Activated T-helper 2 cell treated with anti-CD3 and anti-CD28 coated beads, Interferon-gamma antibody, Interleukin-2, Interleukin-4, amounts not matched to agents 10 μg/mL and 5 μg/mL and 100 μg/mL, durations not matched to agents 14 hours and 24 hours and 36 hours (primary cell): ENCODE measurements at regions not wholly inside any gene's neighbourhood (a gene's known extent, or its start where the extent isn't known, plus 50 kb on each side); places are given as distances from the start of the nearest gene placed in this dataset.

Source experiments
- DNase-seq: peaks from one replicate; pipeline ENCODE4 v3.0.0; 2021; ENCODE audit warnings: low spot score
- H3K27ac Mint-ChIP-seq: one replicate; pipeline ENCODE4 v1.8.0; 2021; ENCODE audit warnings: mixed read lengths
- H3K27me3 Mint-ChIP-seq: one replicate; pipeline ENCODE4 v1.8.0; 2021; ENCODE audit warnings: low read depth, mixed read lengths
- H3K36me3 Mint-ChIP-seq: one replicate; pipeline ENCODE4 v1.8.0; 2021; ENCODE audit warnings: low read depth, mixed read lengths
- H3K4me1 Mint-ChIP-seq: one replicate; pipeline ENCODE4 v1.8.0; 2021; ENCODE audit warnings: low read depth, mixed read lengths
- H3K4me3 Mint-ChIP-seq: one replicate; pipeline ENCODE4 v1.8.0; 2021; ENCODE audit warnings: low read depth, mild to moderate bottlenecking, moderate library complexity, mixed read lengths
- H3K9me3 Mint-ChIP-seq: one replicate; pipeline ENCODE4 v1.8.0; 2021; ENCODE audit warnings: mixed read lengths
- intact Hi-C: fragments of 100-400 bp; cut with micrococcal nuclease; formaldehyde crosslinking; loops from one replicate; pipeline ENCODE4 v1.15.1; 2023

DNA sequence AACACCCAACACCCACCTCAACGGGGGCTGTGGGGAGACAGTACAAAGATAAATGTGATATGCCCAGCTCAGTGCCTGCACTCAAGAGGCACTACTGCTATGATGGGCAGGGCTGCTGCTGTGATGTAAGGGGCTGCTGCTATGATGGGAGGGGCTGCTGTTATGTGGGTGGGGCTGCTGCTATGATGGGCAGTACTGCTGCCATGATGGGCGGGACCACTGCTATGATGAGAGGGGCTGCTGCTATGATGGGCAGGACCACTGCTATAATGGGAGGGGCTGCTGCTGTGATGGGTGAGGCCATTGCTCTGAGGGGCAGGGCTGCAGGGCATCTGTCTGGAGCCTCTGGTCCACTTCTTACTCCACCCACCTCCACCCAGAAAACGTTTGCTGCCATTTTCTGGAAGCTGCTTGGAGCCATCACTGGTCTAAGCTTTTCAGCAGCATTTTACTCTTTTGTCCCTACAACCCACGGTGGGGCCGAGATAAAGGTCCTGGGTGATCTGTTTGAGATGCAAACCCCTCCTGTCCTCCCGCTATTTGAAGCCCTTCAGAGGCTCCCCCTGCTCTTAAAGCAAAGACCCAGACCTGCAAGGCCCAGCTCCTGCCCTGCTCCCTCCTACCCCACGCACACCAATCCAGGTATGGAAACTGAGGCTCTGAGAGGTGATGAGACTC lies 656.9 kb downstream of the PTPRU start:
- Mint-ChIP-seq H3K27me3 (no peaks in the 10 kb centered on the region), H3K4me1 (no peaks in the 10 kb centered on the region), H3K9me3 (no peaks in the 10 kb centered on the region), H3K4me3 (no peak overlapping the region), H3K36me3 (no peaks in the 10 kb centered on the region), H3K27ac (no peak overlapping the region)
- DNase-seq: no peak
- intact Hi-C loops: no loop called here

DNA sequence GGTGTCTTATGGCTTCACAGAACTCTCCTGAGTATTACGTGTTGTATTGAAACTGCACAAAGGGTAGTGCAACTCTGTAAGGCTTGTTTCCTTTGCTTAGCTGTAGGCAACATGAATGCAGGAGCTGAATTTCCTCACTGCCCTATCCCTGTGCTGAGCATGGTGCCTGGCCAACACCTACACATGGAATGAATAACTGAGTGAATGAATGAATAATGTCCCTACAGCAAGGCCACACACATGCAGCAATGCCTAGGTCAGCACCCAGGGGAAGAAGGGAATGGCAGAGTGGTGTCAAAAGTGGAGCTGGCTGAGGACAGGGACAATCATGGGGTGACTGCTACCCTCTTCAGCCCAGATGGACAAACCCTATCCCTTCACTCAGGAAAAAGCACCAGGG lies 655.9 kb downstream of the PTPRU start:
- Mint-ChIP-seq H3K27me3 (no peaks in the 10 kb centered on the region), H3K36me3 (no peaks in the 10 kb centered on the region), H3K9me3 (no peaks in the 10 kb centered on the region), H3K4me3 (no peak overlapping the region), H3K27ac (no peak overlapping the region), H3K4me1 (no peaks in the 10 kb centered on the region)
- no peak for DNase-seq
- intact Hi-C loops: no loop called here

GRCh38 chr1:29890201-29890959 lies 654.1 kb downstream of the PTPRU start:
- H3K4me3 Mint-ChIP-seq: no peak overlapping the region
- H3K4me1 Mint-ChIP-seq: no peaks in the 10 kb centered on the region
- H3K36me3 Mint-ChIP-seq: no peaks in the 10 kb centered on the region

DNA sequence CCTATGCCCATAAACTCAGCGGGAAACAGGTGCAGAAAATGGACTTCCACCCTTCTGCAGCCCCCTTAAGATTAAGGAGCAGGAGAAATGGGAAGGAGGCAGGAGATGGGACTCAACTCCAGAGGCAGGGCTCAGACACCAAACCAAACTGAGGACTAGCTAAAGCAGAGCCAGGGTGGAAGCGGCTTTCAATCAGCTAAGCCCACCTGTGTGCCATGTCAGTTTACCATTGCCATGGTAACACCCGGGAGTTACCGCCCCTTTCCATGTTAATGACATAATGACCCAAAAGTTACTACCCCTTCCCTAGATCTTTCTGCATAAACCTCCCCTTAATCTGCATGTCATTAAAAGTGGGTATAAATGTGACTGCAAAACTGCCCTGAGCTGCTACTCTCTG lies 653.5 kb downstream of the PTPRU start:
- Mint-ChIP-seq H3K27me3 (no peaks in the 10 kb centered on the region), H3K4me1 (no peaks in the 10 kb centered on the region), H3K36me3 (no peaks in the 10 kb centered on the region), H3K27ac (no peak overlapping the region), H3K9me3 (no peaks in the 10 kb centered on the region), H3K4me3 (no peak overlapping the region)
- intact Hi-C loops: no loop called here
- no peak for DNase-seq

More at GRCh38 chr1:29890201-29890959, 654.1 kb downstream of the PTPRU start:
- no peaks in the 10 kb centered on the region for H3K27me3 Mint-ChIP-seq
- intact Hi-C loops: no loop called here
- DNase-seq: no peak
- no peaks in the 10 kb centered on the region for H3K9me3 Mint-ChIP-seq
- no peak overlapping the region for H3K27ac Mint-ChIP-seq

- no peak for DNase-seq
- Mint-ChIP-seq H3K9me3 (no peaks in the 10 kb centered on the region), H3K27ac (no peak overlapping the region), H3K4me3 (no peak overlapping the region), H3K36me3 (no peaks in the 10 kb centered on the region), H3K4me1 (no peaks in the 10 kb centered on the region), H3K27me3 (no peaks in the 10 kb centered on the region)
- intact Hi-C loops: no loop called here
Measured at GRCh38 chr1:29884740-29885139, 648.4 kb downstream of the PTPRU start.

DNA sequence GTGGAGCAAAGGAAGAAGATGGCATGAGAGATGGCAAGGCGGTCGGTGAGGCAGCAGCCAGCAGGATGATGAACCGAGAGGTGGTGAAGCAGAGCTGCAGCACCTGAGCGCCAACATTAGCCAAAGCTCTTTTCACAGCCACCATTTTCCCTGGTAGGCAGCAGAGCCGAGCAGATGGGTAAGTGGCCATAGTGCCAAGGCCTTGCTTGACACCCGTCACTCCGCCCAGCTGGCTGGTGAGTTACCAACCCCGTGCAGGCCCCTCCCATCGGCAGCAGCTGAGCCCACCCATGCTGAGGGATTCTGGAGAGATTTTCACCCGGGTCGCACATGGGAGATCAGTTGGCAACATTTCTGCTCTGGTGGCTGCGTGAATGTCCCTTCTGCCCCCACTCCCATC lies 647.7 kb downstream of the PTPRU start:
- Mint-ChIP-seq H3K4me3 (no peak overlapping the region), H3K4me1 (no peaks in the 10 kb centered on the region), H3K36me3 (no peaks in the 10 kb centered on the region), H3K27me3 (no peaks in the 10 kb centered on the region), H3K27ac (no peak overlapping the region), H3K9me3 (no peaks in the 10 kb centered on the region)
- intact Hi-C loops: no loop called here
- DNase-seq: no peak

DNA sequence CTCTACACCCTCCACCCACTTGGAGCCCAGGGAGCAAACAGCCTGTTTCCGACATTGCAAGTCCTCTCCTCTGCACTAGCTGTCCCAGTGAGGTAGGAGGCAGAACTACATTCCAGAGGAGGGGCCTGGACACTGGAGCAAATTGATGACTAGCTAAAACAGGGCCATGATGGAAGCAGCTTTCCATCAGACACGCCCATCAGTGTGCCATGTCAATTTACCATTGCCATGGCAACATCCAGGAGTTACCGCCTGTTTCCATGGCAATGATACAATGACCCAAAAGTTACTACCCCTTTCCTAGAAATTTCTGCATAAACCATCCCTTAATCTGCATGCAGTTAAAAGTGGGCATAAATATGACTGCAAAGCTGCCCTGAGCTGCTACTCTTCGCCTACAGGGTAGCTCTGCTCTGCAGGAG lies 647.1 kb downstream of the PTPRU start:
- no peaks in the 10 kb centered on the region for H3K4me1 Mint-ChIP-seq
- intact Hi-C loops: no loop called here
- H3K27ac Mint-ChIP-seq: no peak overlapping the region
- H3K4me3 Mint-ChIP-seq: no peak overlapping the region
- no peaks in the 10 kb centered on the region for H3K27me3 Mint-ChIP-seq
- no peaks in the 10 kb centered on the region for H3K36me3 Mint-ChIP-seq
- H3K9me3 Mint-ChIP-seq: no peaks in the 10 kb centered on the region
- DNase-seq: no peak

- no peak for DNase-seq
- Mint-ChIP-seq H3K36me3 (no peaks in the 10 kb centered on the region), H3K4me1 (no peaks in the 10 kb centered on the region), H3K4me3 (no peak overlapping the region), H3K27me3 (no peaks in the 10 kb centered on the region), H3K27ac (no peak overlapping the region), H3K9me3 (no peaks in the 10 kb centered on the region)
- intact Hi-C loops: no loop called here
Measured at GRCh38 chr1:29880556-29880955, 644.2 kb downstream of the PTPRU start.

- Mint-ChIP-seq H3K36me3 (no peaks in the 10 kb centered on the region), H3K9me3 (no peaks in the 10 kb centered on the region), H3K4me1 (no peaks in the 10 kb centered on the region), H3K27ac (no peak overlapping the region), H3K27me3 (peaks cover 1% of the 10 kb centered on the region), H3K4me3 (no peak overlapping the region)
- DNase-seq: no peak
- intact Hi-C loops: no loop called here
Measured at GRCh38 chr1:29879217-29879616, 642.9 kb downstream of the PTPRU start.

- no peaks in the 10 kb centered on the region for H3K4me1 Mint-ChIP-seq
- peaks cover 1% of the 10 kb centered on the region for H3K27me3 Mint-ChIP-seq
- no peak overlapping the region for H3K4me3 Mint-ChIP-seq
- intact Hi-C loops: no loop called here
- H3K36me3 Mint-ChIP-seq: no peaks in the 10 kb centered on the region
- H3K9me3 Mint-ChIP-seq: no peaks in the 10 kb centered on the region
- no peak overlapping the region for H3K27ac Mint-ChIP-seq
- no peak for DNase-seq
Measured at GRCh38 chr1:29878501-29878900, 642.2 kb downstream of the PTPRU start.

- Mint-ChIP-seq H3K4me3 (no peak overlapping the region), H3K4me1 (no peaks in the 10 kb centered on the region), H3K27ac (no peak overlapping the region), H3K9me3 (no peaks in the 10 kb centered on the region), H3K36me3 (no peaks in the 10 kb centered on the region), H3K27me3 (peaks cover 1% of the 10 kb centered on the region)
- intact Hi-C loops: no loop called here
- no peak for DNase-seq
Measured at GRCh38 chr1:29876902-29877301, 640.6 kb downstream of the PTPRU start.

GRCh38 chr1:29876441-29876840 lies 640.1 kb downstream of the PTPRU start:
- H3K9me3 Mint-ChIP-seq: no peaks in the 10 kb centered on the region
- intact Hi-C loops: no loop called here
- no peaks in the 10 kb centered on the region for H3K36me3 Mint-ChIP-seq
- H3K27me3 Mint-ChIP-seq: peaks cover 1% of the 10 kb centered on the region
- H3K27ac Mint-ChIP-seq: no peak overlapping the region
- H3K4me3 Mint-ChIP-seq: no peak overlapping the region
- H3K4me1 Mint-ChIP-seq: no peaks in the 10 kb centered on the region
- no peak for DNase-seq

DNA sequence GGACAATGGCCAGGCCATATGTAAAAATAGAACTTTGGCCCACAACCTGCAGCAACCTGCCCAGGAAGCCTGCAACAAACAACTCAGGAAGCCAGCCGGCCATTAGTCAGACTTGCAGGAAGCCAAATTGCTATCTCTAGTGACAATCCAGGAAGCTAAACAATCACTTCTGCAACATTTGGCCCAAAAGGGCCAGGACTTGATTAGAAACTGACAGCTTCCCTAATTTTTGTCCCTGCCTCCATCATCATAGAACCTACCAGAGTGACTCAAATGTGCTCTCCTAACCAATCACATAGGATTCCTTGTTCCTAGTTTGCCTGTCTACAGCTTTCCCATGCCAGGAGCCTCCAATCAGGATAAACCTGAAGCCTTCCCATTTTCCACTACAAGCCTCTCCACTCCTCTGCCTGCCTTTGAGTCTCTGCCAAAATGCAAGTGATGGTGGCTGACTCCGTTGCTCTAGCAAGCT lies 639.3 kb downstream of the PTPRU start:
- H3K4me3 Mint-ChIP-seq: no peak overlapping the region
- intact Hi-C loops: no loop called here
- no peak for DNase-seq
- no peaks in the 10 kb centered on the region for H3K4me1 Mint-ChIP-seq
- H3K36me3 Mint-ChIP-seq: no peaks in the 10 kb centered on the region
- H3K27ac Mint-ChIP-seq: no peak overlapping the region
- no peaks in the 10 kb centered on the region for H3K9me3 Mint-ChIP-seq
- H3K27me3 Mint-ChIP-seq: peaks cover 1% of the 10 kb centered on the region
